PC-3 (cell line): ENCODE measurements at regions not wholly inside any gene's neighbourhood (a gene's known extent, or its start where the extent isn't known, plus 50 kb on each side); places are given as distances from the start of the nearest gene placed in this dataset.

Experiments
- EZH2 ChIP-seq: fragments of 300-600 bp; sonication (generic); IDR thresholded peaks from one replicate; pipeline ENCODE4 v1.6.1; 2017; ENCODE audit warnings: antibody characterized with exemption, mild to moderate bottlenecking, low read length; ENCODE audit not compliant: unreplicated experiment
- EZH2phosphoT487 ChIP-seq: fragments of 300-600 bp; sonication (generic); IDR thresholded peaks from 2 replicates; pipeline ENCODE4 v1.6.1; 2018; ENCODE audit warnings: mild to moderate bottlenecking, antibody characterized with exemption, low read length, borderline replicate concordance
- TF ChIP-seq, protein P1 (sequence below): fragments of 300-600 bp; sonication (generic); conservative IDR thresholded peaks from 2 replicates; pipeline ENCODE4 v1.5.1; 2017; ENCODE audit warnings: antibody characterized with exemption, low read depth, mild to moderate bottlenecking, low read length

DNA sequence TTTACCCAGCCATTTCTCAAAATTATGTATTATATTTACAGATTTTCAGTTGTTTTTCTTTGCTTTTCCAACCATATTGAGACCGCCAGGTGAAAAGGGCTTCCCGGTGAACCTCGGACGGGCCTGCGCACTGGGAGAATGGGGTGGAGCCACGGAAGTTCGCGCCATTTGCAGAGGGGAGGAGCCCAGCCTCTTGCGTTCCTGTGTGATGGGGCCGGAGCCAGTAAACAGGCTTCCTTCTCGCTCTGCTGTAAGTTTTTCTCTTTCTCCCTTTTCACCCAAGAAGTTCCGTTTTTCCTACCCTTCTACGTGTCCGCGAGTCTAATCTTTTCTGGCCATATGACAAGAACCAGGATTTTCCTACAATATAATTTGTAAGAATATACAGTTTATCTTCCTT is 1108.8 kb upstream of the SEL1L start:
- TF ChIP-seq, protein P1, sequence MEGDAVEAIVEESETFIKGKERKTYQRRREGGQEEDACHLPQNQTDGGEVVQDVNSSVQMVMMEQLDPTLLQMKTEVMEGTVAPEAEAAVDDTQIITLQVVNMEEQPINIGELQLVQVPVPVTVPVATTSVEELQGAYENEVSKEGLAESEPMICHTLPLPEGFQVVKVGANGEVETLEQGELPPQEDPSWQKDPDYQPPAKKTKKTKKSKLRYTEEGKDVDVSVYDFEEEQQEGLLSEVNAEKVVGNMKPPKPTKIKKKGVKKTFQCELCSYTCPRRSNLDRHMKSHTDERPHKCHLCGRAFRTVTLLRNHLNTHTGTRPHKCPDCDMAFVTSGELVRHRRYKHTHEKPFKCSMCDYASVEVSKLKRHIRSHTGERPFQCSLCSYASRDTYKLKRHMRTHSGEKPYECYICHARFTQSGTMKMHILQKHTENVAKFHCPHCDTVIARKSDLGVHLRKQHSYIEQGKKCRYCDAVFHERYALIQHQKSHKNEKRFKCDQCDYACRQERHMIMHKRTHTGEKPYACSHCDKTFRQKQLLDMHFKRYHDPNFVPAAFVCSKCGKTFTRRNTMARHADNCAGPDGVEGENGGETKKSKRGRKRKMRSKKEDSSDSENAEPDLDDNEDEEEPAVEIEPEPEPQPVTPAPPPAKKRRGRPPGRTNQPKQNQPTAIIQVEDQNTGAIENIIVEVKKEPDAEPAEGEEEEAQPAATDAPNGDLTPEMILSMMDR = no peak
- no peak for TF ChIP-seq EZH2phosphoT487
- TF ChIP-seq EZH2 = no peak
